SK-MEL-5 (cell line): ENCODE measurements at regions not wholly inside any gene's neighbourhood (a gene's known extent, or its start where the extent isn't known, plus 50 kb on each side); places are given as distances from the start of the nearest gene placed in this dataset.
A peak's percentile ranks its signal among the peaks of the same experiment; 100 is the strongest.
"Not testable (repeated sequence)": the region's sequence is repeated elsewhere in the genome, so short reads cannot be mapped to it uniquely, and the experiment has no call there.

Source experiments
- DNase-seq: peaks from one replicate; pipeline ENCODE4 v3.0.0-alpha.2; 2016; ENCODE audit warnings: low read depth, low spot score
- in situ Hi-C: cut with HindIII; loops from 2 replicates; pipeline ENCODE4 v1.10.0; 2016; ENCODE audit warnings: low sequenced_read_pairs, high pct_unique_total_duplicates, low pct_unique_long_range_greater_than_20kb

- no peak for DNase-seq
- in situ Hi-C loops, result no loop called here
These were observed 462.8 kb downstream of the GXYLT1 start for GRCh38 chr12:41681898-41682297.

GRCh38 chr12:41680155-41680554 is 464.5 kb downstream of the GXYLT1 start:
- in situ Hi-C loops, result no loop called here
- no peak for DNase-seq

- peak; percentile 70 for DNase-seq
- in situ Hi-C loops, result no loop called here
These were observed 475.6 kb downstream of the PDZRN4 start for GRCh38 chr12:41663598-41664265.

GRCh38 chr12:41661141-41661765 is 473.1 kb downstream of the PDZRN4 start:
- DNase-seq, result no peak
- in situ Hi-C loops, result no loop called here

- no peak for DNase-seq
- in situ Hi-C loops, result no loop called here
These were observed 468.3 kb downstream of the PDZRN4 start for GRCh38 chr12:41656454-41656853.

GRCh38 chr12:41653386-41654326 is 465.5 kb downstream of the PDZRN4 start:
- no peak for DNase-seq
- in situ Hi-C loops, result no loop called here

GRCh38 chr12:41652981-41653380 is 464.9 kb downstream of the PDZRN4 start:
- in situ Hi-C loops, result no loop called here
- DNase-seq, result no peak

GRCh38 chr12:41645624-41646023 is 457.5 kb downstream of the PDZRN4 start:
- no peak for DNase-seq
- in situ Hi-C loops, result no loop called here

GRCh38 chr12:41642808-41643207 is 454.7 kb downstream of the PDZRN4 start:
- in situ Hi-C loops, DNase-seq: not testable (repeated sequence)

- no peak for DNase-seq
- in situ Hi-C loops, result no loop called here
These were observed 448.5 kb downstream of the PDZRN4 start for GRCh38 chr12:41636653-41637052.

- in situ Hi-C loops, result no loop called here
These were observed 447.7 kb downstream of the PDZRN4 start for GRCh38 chr12:41635626-41636364.

GRCh38 chr12:41634091-41634490 is 446.0 kb downstream of the PDZRN4 start:
- DNase-seq, result no peak
- in situ Hi-C loops, result no loop called here

More at GRCh38 chr12:41635626-41636364, 447.7 kb downstream of the PDZRN4 start:
- no peak for DNase-seq

- in situ Hi-C loops, result no loop called here
- no peak for DNase-seq
These were observed 441.5 kb downstream of the PDZRN4 start for GRCh38 chr12:41629611-41630010.

- in situ Hi-C loops, result no loop called here
- DNase-seq, result no peak
These were observed 439.4 kb downstream of the PDZRN4 start for GRCh38 chr12:41627476-41627875.

- DNase-seq, result no peak
- in situ Hi-C loops, result no loop called here
These were observed 436.5 kb downstream of the PDZRN4 start for GRCh38 chr12:41624571-41624970.
